HG03575 (cell line): ENCODE measurements at regions not wholly inside any gene's neighbourhood (a gene's known extent, or its start where the extent isn't known, plus 50 kb on each side); places are given as distances from the start of the nearest gene placed in this dataset.
"Not testable (repeated sequence)": the region's sequence is repeated elsewhere in the genome, so short reads cannot be mapped to it uniquely, and the experiment has no call there.

Experiments
- ATAC-seq: cut with Tn5 transposase; IDR thresholded peaks from one replicate; pipeline ENCODE4 v1.9.1; 2021; ENCODE audit not compliant: unreplicated experiment, insufficient number of reproducible peaks, low FRiP score; ENCODE audit errors: extremely low read depth

DNA sequence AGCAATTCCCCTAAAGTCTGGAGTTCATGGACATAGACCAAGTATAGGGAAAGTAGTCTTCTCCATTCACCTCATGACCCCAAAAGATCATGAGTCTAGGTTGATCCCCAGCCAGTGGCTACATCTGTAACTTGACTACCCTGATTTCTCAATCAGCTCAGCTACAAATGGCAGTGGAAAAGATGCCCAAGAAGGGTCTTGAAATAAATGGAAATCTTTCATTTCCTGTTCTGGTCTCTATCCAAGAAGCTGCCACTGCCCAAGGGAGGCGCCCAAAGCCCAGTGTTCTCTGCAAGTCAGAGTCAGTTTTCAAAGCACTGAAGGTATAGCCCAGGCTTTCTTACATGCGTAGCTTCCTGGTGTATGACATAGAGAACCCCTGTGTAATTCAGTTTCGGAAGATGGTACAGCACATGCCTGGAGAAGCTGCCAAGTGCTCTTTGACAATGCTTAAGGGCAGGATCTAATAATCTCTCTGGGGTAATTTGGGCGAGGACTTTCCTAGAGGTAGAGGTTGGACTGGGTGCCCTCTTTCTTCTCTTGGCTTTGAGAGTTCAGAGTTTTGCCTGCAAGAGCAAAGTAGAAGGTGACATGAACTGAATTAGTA, 101.1 kb downstream of the ADAMTS15 start:
- no peak for ATAC-seq

DNA sequence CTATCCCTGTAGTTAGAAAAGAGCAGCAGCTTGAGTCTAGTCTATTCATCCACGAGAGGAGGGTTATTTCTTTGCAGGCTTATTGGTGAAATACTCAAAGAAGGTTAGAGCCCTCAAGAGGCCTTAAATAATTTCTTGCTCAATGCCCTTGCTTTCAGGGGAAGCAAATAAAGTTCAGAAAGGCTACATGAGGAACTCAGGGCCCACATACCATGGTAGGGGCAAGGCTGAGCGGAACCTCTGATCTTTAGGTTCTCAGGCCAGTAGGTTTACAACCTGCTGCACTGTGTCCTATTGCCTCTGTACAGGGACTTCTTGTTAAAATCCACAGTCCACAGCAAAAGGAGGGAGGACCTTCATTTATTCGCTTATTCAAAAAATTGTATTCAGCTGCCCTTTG, 101.7 kb downstream of the ADAMTS15 start:
- no peak for ATAC-seq

DNA sequence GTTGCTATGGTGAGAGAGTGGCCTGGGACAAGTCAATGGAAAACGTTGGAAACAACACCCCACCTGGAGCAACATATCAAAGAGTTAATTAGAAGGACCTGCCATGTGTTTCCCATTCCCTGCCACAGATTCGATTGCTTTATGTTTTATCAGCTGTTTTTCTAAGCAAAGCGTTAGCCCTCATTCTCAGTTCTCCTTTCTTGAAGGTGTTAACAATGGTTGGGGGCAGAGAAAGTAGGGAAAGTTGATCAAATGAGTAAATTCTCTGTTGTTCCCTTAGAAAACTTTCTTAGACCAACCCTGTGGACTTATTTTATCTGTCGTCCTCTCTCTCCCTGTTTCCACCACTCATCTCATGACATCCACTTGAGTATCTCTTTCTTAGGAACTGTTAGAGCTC, 102.5 kb downstream of the ADAMTS15 start:
- ATAC-seq = no peak

DNA sequence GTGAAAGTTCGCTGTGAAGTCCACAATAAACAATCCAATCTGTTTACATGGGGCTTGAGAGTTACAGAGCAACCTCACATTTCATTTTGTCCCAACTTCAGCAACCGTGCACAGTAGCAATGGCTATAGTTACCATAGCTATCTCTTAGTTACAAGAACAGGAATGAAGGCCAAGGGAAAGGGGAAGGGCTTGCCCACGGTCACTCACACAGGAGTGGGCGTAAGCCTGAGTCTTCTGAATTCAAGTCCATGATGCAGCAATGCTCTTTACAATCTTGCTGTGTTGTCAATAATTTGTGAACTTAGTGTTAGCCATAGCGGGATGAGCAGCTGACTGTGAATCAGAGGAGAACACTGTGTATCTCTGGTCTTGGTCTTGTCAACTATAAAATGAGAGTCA, 102.9 kb downstream of the ADAMTS15 start:
- ATAC-seq = no peak

DNA sequence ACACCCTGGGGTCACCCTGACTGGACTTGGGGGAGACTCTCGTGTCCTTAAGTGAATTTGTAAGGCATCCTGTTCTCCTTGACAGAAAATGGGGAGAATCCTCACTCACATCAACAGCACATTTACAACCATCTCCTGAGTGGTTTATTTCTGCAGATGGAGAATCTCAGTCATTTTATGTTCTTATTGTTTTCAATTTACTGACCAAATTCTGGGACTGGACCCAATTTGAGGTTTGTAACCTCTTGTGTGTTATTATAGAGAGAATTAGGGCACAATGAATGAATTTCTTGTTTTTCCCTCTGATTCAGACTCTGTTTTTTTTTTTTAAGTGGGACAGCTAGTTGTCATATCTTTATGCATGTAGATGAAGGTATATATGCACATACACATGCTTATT, 104.9 kb downstream of the ADAMTS15 start:
- ATAC-seq = no peak

DNA sequence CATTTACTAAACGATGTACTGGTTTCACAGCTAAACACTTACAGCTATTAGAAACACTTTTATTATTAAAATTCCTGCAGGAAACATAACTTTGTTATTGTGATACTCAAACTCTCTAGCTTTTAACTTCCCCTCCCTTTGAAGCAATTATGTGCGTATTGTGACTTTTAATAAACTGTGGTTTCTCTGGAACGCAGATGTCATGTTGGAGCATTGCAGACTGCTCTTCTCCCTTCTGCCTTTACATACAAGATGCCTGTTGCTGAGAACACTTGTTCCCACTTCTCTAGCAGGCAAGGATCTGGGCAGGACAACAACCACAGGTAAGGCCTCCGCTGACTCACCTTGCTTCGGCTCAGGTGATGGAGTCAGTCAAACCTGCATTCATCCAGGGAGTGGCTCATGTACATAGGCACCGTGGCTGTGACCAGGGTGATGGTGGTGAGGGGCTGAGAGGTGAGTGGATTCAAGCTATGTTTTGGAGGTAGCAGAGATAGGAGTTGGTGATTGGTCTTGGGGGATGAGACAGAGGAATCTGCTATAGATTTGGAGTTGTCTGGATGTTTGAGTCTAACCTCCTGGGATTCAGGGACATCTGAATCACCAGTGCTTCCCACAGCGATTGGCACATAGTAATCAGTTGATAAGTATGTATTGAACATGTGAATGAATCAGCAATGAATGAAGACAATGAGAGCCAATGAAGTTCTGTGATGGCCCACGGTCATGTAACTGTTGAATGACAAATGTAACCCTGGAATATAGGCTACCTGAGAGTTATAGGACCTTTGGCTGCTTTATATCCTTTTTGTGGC, 106.0 kb downstream of the ADAMTS15 start:
- no peak for ATAC-seq

DNA sequence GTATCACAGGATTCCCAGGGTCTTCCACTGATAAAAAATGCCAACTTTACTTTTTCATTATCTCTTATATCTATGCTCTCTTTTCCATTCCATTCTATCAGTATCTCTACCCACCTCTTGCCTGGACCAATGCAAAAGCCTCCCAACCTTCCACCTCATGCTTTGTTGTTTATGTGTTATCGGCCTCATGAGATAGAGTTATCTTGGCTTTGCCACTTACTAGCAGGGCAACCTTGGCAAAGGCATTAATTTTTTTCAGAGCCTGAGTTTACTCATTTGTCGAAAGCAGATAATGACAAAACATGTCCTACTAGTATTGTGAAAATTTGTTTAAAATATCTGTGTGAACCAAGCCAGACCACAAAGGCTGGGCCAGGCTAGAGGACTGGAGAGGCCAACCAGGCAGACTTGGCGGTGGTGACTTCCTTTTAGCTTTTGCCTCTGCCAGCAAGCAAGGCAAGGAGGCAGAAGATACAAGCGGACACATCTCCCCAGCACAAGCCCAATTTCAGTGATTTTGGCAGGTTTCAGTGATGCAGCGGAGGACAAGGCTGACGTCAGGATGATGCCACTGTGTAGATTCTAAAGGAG, 106.9 kb downstream of the ADAMTS15 start:
- ATAC-seq = no peak

DNA sequence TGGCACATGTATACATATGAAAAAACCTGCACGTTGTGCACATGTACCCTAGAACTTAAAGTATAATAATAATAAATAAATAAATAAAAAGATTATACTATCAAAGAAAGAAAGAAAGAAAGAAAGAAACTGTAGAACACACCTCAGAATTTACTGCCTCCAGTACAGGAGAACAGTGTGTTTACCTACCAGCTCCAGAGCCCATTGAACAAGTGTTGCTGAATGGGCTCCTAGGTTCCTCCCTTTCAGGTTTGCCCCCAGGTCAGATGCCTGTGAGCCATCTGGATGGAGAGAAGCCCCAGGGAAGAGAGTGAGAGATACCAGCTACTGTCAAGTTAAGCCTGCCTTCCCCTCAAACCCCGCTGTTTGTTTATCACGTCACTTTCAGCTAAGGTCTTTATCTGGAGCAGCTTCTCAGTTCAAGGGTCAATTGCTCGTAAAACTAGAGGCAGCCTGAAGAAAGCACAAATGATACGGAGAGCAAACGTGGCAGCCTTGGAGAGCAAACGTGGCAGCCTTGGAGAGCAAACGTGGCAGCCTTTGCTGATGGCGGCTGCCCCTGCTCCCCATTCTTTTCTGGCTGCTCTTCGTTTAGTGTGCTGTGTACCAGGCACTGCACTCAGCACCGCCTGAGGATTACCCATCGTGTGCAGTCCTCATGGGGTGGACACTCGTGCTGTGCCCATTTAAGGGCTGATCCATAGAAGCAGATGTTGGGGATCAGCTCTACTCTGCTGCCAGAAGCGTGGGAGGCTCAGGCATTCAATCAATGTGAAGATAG, 111.7 kb downstream of the ADAMTS15 start:
- ATAC-seq = no peak

DNA sequence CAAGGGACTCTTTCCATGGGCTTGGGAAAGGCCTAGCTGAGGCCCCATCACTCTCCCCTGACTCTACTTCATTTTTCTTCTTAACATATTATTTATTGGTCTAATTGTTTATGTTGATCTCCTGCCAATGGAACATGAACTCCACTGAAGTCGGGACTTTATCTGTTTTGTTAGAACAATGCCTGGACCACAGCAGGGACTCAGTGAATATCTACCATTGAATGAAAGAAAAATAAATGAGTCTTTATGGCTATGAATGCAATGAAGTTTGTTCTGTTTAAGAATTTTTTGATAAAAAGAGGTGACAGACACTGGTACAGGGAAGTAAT, 112.3 kb downstream of the ADAMTS15 start:
- ATAC-seq = no peak

DNA sequence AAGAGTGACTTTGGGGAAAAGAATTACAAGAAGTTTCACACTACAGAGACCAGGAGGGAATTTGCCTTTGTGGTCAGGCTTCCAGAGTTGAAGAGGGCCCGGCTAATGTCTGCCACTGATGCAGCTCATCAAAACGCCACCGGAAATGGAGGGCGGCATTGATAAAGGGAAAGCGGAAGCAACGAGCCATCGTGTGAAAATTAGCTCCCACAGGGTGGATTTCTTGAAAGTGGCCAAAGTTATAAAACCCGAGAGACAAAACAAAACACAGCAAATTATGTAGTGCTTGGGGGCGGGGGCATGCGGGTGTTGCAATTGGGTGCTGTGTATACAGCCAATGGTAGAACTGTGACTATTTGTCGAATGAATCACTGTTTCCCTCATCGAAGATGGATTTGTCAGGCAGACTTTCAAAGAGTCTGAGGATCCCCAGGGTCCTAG, 113.0 kb downstream of the ADAMTS15 start:
- ATAC-seq = no peak

DNA sequence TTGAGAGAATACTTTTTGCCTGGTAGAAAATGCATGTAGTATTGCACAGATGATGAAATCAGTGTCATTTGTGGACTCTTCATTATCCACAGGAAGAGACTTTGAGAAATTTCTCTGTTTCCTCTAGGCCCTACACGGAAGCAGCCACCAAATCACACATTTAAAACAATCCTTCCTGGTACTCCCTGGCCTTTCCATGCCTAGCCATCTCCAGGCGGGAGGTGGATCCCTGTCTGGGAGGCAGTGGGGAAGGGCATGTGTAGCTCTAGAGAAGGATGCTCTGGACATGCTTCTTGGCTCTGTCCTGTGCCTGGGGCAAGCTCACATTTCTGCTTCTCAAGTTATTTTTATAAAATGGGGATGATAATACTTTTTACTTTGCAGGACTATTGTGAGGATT, 114.1 kb downstream of the ADAMTS15 start:
- ATAC-seq = no peak

DNA sequence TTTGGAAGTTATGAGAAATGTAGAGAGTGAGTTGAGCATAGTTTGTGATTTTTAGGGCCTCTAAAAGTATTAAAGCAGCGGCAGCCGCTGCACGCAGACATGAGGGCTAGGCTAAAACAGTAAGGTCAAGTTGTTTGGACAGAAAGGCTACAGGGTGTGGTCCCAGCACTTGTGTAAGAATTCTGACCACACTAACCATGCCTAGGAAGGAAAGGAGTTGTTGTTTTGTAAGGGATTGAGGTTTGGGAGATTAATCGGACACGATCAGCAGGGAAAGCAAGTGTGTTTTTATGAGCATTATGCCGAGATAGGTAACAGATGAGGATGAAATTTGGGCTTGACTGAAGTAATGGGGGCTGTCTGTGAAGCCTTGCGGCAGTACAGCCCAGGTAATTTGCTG, 117.9 kb downstream of the ADAMTS15 start:
- ATAC-seq = not testable (repeated sequence)

DNA sequence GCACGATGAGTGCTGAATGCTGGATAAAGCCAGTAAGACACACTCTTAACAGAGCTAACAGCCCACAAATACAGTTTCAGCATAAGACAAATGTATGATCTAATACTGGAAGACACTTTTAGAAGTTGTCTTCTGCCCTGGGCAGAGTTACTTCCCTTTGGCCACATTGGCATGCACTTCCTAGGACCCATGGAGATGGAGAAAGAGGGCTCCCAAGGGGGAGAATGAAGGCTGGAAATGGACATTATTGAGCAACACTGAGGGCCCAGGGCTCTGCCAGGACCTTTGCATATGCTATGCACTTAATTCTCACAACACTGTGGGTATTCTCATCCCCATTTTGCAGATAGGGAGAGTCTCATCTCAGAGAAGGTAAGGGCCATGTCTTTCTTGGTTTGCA, 123.1 kb downstream of the ADAMTS15 start:
- ATAC-seq = no peak

DNA sequence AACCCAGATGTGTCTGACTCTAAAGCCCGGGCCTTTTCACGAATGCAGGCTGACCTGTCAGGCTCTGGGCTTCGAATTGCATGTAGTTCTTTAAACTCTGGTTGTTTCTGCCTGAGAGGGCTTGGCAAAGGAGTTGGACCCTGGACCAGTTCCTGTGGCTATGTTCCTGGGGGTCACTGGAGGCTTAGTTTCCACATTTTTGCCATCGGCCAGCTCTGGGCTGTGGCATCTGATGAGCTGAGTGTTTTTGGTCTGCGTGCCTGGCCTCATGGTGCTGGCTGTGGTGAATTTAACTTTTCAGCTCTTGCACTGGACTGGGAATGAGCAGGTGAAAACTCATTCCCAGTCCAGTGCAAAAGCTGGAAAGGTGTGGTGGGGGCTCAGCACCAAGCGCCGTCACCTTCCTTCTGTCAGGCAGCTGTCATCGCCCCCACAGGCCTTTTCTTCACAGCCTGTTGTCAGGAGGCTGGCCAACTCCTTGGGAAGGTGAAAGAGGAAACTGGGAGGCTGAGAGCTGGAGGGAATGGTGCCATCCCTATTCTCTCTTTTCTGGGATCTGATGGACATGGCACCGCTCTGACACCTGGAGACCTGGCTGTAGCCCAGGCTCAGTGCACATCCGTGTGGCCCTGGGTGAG, 123.6 kb downstream of the ADAMTS15 start:
- ATAC-seq = no peak

DNA sequence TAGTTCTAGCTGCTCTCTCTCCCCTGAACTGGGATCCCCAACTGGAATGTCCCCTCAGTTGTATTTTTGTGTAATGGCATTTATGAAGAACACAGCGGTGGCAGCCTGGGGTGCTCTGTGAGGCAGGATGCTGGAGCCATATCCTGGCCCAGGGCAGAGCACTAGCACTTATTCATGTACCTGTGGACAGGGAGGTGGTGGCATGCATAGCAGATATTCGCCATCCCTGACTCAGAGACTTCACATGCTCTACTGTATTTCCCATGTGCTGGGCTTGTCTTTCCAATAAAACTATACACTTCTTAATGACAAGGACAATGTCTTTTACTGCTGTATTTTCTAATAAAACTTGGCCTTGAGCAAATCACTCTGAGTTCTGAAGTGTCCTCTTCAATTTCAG, 125.3 kb downstream of the ADAMTS15 start:
- ATAC-seq = no peak

DNA sequence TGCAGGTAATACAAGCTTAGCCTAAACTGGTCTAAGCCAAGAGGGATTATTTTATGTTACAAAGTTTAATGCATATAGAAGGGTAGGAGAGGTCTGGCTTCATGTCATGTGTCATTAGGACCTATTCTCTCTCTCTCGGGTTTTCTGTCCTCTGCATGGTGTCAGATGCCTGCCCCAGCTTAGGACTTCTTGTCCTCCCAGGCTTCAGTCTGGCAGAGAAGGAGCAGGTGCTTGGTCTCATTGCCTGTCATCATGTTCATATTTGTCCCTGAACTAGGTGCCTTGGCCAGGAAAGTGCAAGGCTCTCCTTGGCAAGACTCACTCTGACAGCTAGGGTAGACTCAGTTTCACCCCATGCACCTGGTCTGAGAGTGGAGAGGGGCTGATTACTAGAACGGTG, 126.3 kb downstream of the ADAMTS15 start:
- ATAC-seq = no peak

DNA sequence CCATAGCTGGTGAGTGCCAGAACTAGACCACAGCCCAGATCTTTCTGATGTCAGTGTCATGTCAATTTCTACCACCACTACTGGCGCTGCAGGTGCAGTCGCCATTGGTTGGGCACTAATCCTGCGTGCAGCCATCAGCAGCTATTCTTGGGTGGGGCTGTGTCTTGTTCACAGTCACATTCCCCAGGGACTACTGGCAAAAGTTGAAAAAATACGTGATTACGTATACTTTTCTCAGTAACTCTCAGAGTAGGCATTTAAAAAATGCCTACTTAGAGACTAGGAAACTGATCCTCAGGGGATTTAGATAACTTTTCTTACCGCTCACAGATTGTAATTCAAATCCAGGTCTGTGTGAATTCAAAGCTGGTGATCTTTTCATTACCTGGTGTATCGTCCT, 127.7 kb downstream of the ADAMTS15 start:
- no peak for ATAC-seq

DNA sequence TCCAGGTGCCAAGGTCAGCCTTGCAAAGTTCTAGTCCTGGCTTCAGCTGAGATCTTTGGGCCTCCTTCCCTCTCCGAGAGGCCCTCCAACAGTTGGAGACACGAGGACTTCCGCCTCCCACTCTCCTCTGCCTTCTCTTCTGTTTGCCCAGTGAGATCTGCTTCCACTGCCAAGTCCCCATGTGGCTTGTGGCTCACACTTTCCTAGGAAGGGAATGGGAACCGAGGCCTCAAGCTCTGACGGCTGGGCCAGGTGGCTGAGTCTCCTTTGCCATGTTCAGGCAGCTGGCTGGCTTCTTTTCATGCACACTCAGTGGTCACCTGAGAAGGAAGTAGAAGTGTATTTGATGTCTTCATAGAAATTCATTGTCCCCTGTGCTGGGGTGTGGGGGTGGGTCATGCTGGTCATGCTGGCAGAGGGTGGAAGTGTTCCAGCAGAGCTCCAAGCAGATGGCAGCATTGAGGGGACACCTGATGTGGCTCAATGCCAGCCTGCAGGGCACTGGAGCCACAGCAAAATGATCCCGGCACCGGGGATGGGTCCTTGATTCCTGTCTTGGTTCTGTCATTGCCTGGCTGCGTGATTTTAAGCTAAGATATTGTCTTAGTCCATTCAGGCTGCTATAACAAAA, 130.4 kb downstream of the ADAMTS15 start:
- ATAC-seq = no peak

DNA sequence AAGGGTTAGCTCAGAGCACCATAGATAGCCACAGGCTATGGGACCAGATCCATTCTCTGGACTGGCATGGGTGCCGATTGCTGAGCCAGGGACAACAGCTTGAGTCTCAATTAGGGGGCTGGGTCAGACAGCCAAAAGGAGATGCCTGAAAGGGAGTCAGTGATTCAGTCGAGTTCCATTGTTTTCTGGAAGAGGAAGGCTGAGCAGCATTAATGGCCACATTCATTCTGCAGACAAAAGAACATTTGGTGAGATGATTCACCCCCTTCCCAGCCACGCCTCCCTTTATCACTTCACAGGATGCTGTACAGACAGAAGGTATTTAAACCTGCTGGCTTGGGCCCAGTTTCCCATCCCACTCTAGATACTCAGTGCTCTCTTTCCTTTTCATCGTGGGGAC, 131.9 kb downstream of the ADAMTS15 start:
- no peak for ATAC-seq
